Mesodermal cell (in vitro differentiated cells): ENCODE measurements at regions not wholly inside any gene's neighbourhood (a gene's known extent, or its start where the extent isn't known, plus 50 kb on each side); places are given as distances from the start of the nearest gene placed in this dataset.
"Not testable (repeated sequence)": the region's sequence is repeated elsewhere in the genome, so short reads cannot be mapped to it uniquely, and the experiment has no call there.

Experiments used
- H3K27ac ChIP-seq: 2 replicates; pipeline ENCODE4 v1.7.0; 2013; ENCODE audit warnings: mild to moderate bottlenecking, low read depth, low read length, moderate library complexity; ENCODE audit not compliant: severe bottlenecking
- H3K36me3 ChIP-seq: 2 replicates; pipeline ENCODE4 v1.7.1; 2013; ENCODE audit warnings: mild to moderate bottlenecking, low read length, moderate library complexity; ENCODE audit not compliant: control insufficient read depth, insufficient read depth
- H3K4me1 ChIP-seq: one replicate; pipeline ENCODE4 v1.7.1; 2013; ENCODE audit warnings: mild to moderate bottlenecking, low read length; ENCODE audit not compliant: insufficient read depth, control insufficient read depth, poor library complexity, severe bottlenecking
- H3K4me3 ChIP-seq: 2 replicates; pipeline ENCODE4 v1.7.0; 2013; ENCODE audit warnings: low read length, control low read depth, mild to moderate bottlenecking; ENCODE audit not compliant: insufficient read depth, poor library complexity, severe bottlenecking; ENCODE audit errors: extremely low read depth
- H3K9me3 ChIP-seq: 2 replicates; pipeline ENCODE4 v1.7.1; 2013; ENCODE audit warnings: mild to moderate bottlenecking, low read length, moderate library complexity; ENCODE audit not compliant: control insufficient read depth
- WGBS, 2 experiments: methylation state at CpG; one replicate each; pipeline ENCODE4 v1.1.5; 2013; ENCODE audit warnings: missing lambda C conversion rate in 2 of 2; ENCODE audit not compliant: insufficient coverage in 2 of 2; 5-methylcytosine and 5-hydroxymethylcytosine counted together

GRCh38 chrX:150211988-150212387 is 151.1 kb upstream of the MAMLD1 start:
- H3K36me3 ChIP-seq = no peaks in the 10 kb centered on the region
- WGBS, 2 experiments = 89 to 92% methylated on average over 4 of the region's 6 CpGs

GRCh38 chrX:150212672-150213480 is 150.2 kb upstream of the MAMLD1 start:
- H3K9me3 ChIP-seq = no peaks in the 10 kb centered on the region
- H3K4me1 ChIP-seq = no peaks in the 10 kb centered on the region
- no peaks in the 10 kb centered on the region for H3K36me3 ChIP-seq
- no peak overlapping the region for H3K27ac ChIP-seq
- no peak overlapping the region for H3K4me3 ChIP-seq
- WGBS, 2 experiments = 66 to 96% methylated on average over 2 to 3 of the region's 6 CpGs

More at GRCh38 chrX:150211988-150212387, 151.1 kb upstream of the MAMLD1 start:
- Histone ChIP-seq H3K4me3 (no peak overlapping the region), H3K4me1 (no peaks in the 10 kb centered on the region), H3K27ac (no peak overlapping the region), H3K9me3 (no peaks in the 10 kb centered on the region)

- H3K4me1 ChIP-seq = no peaks in the 10 kb centered on the region
- H3K27ac ChIP-seq = no peak overlapping the region
- H3K4me3 ChIP-seq = no peak overlapping the region
- no peaks in the 10 kb centered on the region for H3K9me3 ChIP-seq
- WGBS, 2 experiments = no CpG with 5 or more reads among the region's 3 CpGs
- no peaks in the 10 kb centered on the region for H3K36me3 ChIP-seq
Measured at GRCh38 chrX:150213481-150214030, 149.6 kb upstream of the MAMLD1 start.

GRCh38 chrX:150216000-150216399 is 147.1 kb upstream of the MAMLD1 start:
- H3K4me3 ChIP-seq, H3K36me3 ChIP-seq, H3K9me3 ChIP-seq, H3K27ac ChIP-seq, H3K4me1 ChIP-seq: not testable (repeated sequence)
- no CpG with 5 or more reads among the region's 4 CpGs for WGBS, 2 experiments

GRCh38 chrX:150216716-150217115 is 146.4 kb upstream of the MAMLD1 start:
- WGBS, 2 experiments = 87 to 100% methylated on average over 2 to 3 of the region's 6 CpGs
- H3K4me1 ChIP-seq = no peaks in the 10 kb centered on the region
- no peak overlapping the region for H3K27ac ChIP-seq
- H3K4me3 ChIP-seq = no peak overlapping the region
- no peaks in the 10 kb centered on the region for H3K9me3 ChIP-seq
- no peaks in the 10 kb centered on the region for H3K36me3 ChIP-seq

- Histone ChIP-seq H3K36me3 (no peaks in the 10 kb centered on the region), H3K9me3 (no peaks in the 10 kb centered on the region), H3K4me3 (no peak overlapping the region), H3K27ac (no peak overlapping the region), H3K4me1 (no peaks in the 10 kb centered on the region)
- WGBS, 2 experiments = no CpG with 5 or more reads among the region's 5 CpGs
Measured at GRCh38 chrX:150217609-150218008, 145.5 kb upstream of the MAMLD1 start.

- no peaks in the 10 kb centered on the region for H3K36me3 ChIP-seq
- H3K4me3 ChIP-seq = no peak overlapping the region
- no peaks in the 10 kb centered on the region for H3K4me1 ChIP-seq
- H3K27ac ChIP-seq = no peak overlapping the region
- no peaks in the 10 kb centered on the region for H3K9me3 ChIP-seq
- 8 to 46% methylated on average over 4 to 5 of the region's 17 CpGs for WGBS, 2 experiments
Measured at GRCh38 chrX:150219374-150220185, 143.5 kb upstream of the MAMLD1 start.

- no peaks in the 10 kb centered on the region for H3K4me1 ChIP-seq
- no peaks in the 10 kb centered on the region for H3K9me3 ChIP-seq
- H3K36me3 ChIP-seq = no peaks in the 10 kb centered on the region
- WGBS, 2 experiments = 93 to 96% methylated on average over 4 to 7 of the region's 12 CpGs
- no peak overlapping the region for H3K27ac ChIP-seq
- no peak overlapping the region for H3K4me3 ChIP-seq
Measured at GRCh38 chrX:150223176-150224015, 139.7 kb upstream of the MAMLD1 start.

GRCh38 chrX:150224676-150225075 is 138.4 kb upstream of the MAMLD1 start:
- Histone ChIP-seq H3K9me3 (no peaks in the 10 kb centered on the region), H3K36me3 (no peaks in the 10 kb centered on the region), H3K27ac (no peak overlapping the region), H3K4me1 (no peaks in the 10 kb centered on the region), H3K4me3 (no peak overlapping the region)
- WGBS, 2 experiments = 92 to 100% methylated on average over 2 of the region's 3 CpGs

- Histone ChIP-seq H3K4me1 (no peaks in the 10 kb centered on the region), H3K9me3 (no peaks in the 10 kb centered on the region), H3K36me3 (no peaks in the 10 kb centered on the region), H3K27ac (no peak overlapping the region), H3K4me3 (no peak overlapping the region)
- WGBS, 2 experiments = no CpG with 5 or more reads among the region's 3 CpGs
Measured at GRCh38 chrX:150225266-150225665, 137.9 kb upstream of the MAMLD1 start.
